ENCODE measurements at regions not wholly inside any gene's neighbourhood (a gene's known extent, or its start where the extent isn't known, plus 50 kb on each side); places are given as distances from the start of the nearest gene placed in this dataset.

- DNase-seq = no peak
These were observed 74.3 kb upstream of the RAB4A start for GRCh38 chr1:229196404-229197264.

- no peak for DNase-seq
These were observed 73.7 kb upstream of the RAB4A start for GRCh38 chr1:229197265-229197585.

GRCh38 chr1:229199261-229200243 is 71.4 kb upstream of the RAB4A start:
- peak; percentile 83 for DNase-seq

GRCh38 chr1:229203030-229203751 is 67.7 kb upstream of the RAB4A start:
- DNase-seq = peak; percentile 15

GRCh38 chr1:229203991-229204632 is 66.8 kb upstream of the RAB4A start:
- no peak for DNase-seq

- DNase-seq = no peak
These were observed 65.8 kb upstream of the RAB4A start for GRCh38 chr1:229204921-229205777.

GRCh38 chr1:229205854-229206253 is 65.1 kb upstream of the RAB4A start:
- no peak for DNase-seq

GRCh38 chr1:229207916-229208315 is 63.0 kb upstream of the RAB4A start:
- DNase-seq = no peak

GRCh38 chr1:229208481-229208880 is 62.4 kb upstream of the RAB4A start:
- no peak for DNase-seq

GRCh38 chr1:229209386-229209785 is 61.5 kb upstream of the RAB4A start:
- DNase-seq = no peak

GRCh38 chr1:229209816-229210215 is 61.1 kb upstream of the RAB4A start:
- DNase-seq = no peak

GRCh38 chr1:229210844-229211243 is 60.1 kb upstream of the RAB4A start:
- DNase-seq = no peak

GRCh38 chr1:229213797-229214196 is 57.1 kb upstream of the RAB4A start:
- no peak for DNase-seq

- DNase-seq = no peak
These were observed 53.2 kb upstream of the RAB4A start for GRCh38 chr1:229217716-229218115.

- DNase-seq = no peak
These were observed 52.3 kb upstream of the RAB4A start for GRCh38 chr1:229218612-229219025.

- DNase-seq = no peak
These were observed 50.6 kb upstream of the RAB4A start for GRCh38 chr1:229220163-229220846.

- DNase-seq = peak; percentile 93
These were observed 49.5 kb upstream of the RAB4A start for GRCh38 chr1:229221106-229222019.

Data from NCI-H510A treated with DMSO at 0.1 percent for 48 hours (cell line).